DND-41 (cell line): ENCODE measurements at regions not wholly inside any gene's neighbourhood (a gene's known extent, or its start where the extent isn't known, plus 50 kb on each side); places are given as distances from the start of the nearest gene placed in this dataset.

Source experiments
- ATAC-seq: fragments of 200-7000 bp; cut with Tn5 transposase; 3 replicates; pipeline ENCODE4 v1.9.1; 2021; ENCODE audit warnings: low read depth; ENCODE audit not compliant: insufficient read depth
- DNase-seq: peaks from one replicate; pipeline ENCODE4 v3.0.0-alpha.2; 2020
- H2AFZ ChIP-seq: 2 replicates; pipeline ENCODE4 v1.6.0; 2012; ENCODE audit warnings: low read depth, low read length
- H3K27ac ChIP-seq: 2 replicates; pipeline ENCODE4 v1.5.1; 2012; ENCODE audit warnings: low read length, inconsistent platforms
- H3K27me3 ChIP-seq: fragments of 200-600 bp; sonication (generic); 2 replicates; pipeline ENCODE4 v1.6.0; 2012; ENCODE audit warnings: low read length, mild to moderate bottlenecking, inconsistent platforms; ENCODE audit not compliant: insufficient read depth, poor library complexity
- H3K36me3 ChIP-seq: 2 replicates; pipeline ENCODE4 v1.5.1; 2012; ENCODE audit warnings: low read length, inconsistent platforms; ENCODE audit not compliant: insufficient read depth
- H3K4me1 ChIP-seq: 2 replicates; pipeline ENCODE4 v1.5.1; 2012; ENCODE audit warnings: mild to moderate bottlenecking, low read length; ENCODE audit not compliant: insufficient read depth
- H3K4me2 ChIP-seq: 2 replicates; pipeline ENCODE4 v1.6.0; 2012; ENCODE audit warnings: mild to moderate bottlenecking, moderate library complexity, low read length, inconsistent platforms; ENCODE audit not compliant: insufficient read depth
- H3K4me3 ChIP-seq, 2 experiments: fragments of 200-600 bp in 1 of 2; shearing (Covaris generic) in 1 of 2; 2 replicates each; pipeline ENCODE4 v1.5.1; 2012 to 2016; ENCODE audit warnings: inconsistent platforms in 2 of 2, low read length in 2 of 2, mild to moderate bottlenecking in 2 of 2, low read depth in 1 of 2, moderate library complexity in 1 of 2
- H3K79me2 ChIP-seq: 2 replicates; pipeline ENCODE4 v1.6.0; 2012; ENCODE audit warnings: low read length, inconsistent platforms; ENCODE audit not compliant: insufficient read depth
- H3K9ac ChIP-seq: 2 replicates; pipeline ENCODE4 v1.6.0; 2012; ENCODE audit warnings: low read depth, mild to moderate bottlenecking, inconsistent platforms, low read length, moderate library complexity
- H3K9me3 ChIP-seq: 2 replicates; pipeline ENCODE4 v1.5.1; 2012; ENCODE audit warnings: low read length, moderate library complexity, mild to moderate bottlenecking, inconsistent platforms; ENCODE audit not compliant: insufficient read depth, severe bottlenecking
- H4K20me1 ChIP-seq: 2 replicates; pipeline ENCODE4 v1.6.0; 2012; ENCODE audit warnings: low read length; ENCODE audit not compliant: insufficient read depth
- EZH2 ChIP-seq: IDR thresholded peaks from 3 replicates; pipeline ENCODE4 v1.6.1; 2012; ENCODE audit warnings: borderline replicate concordance, low read depth, mild to moderate bottlenecking, moderate library complexity, low read length, inconsistent platforms; ENCODE audit not compliant: severe bottlenecking
- TF ChIP-seq, protein P1 (sequence below): IDR thresholded peaks from 2 replicates; pipeline ENCODE4 v1.5.1; 2012; ENCODE audit warnings: borderline replicate concordance, low read length, moderate library complexity, mild to moderate bottlenecking; ENCODE audit not compliant: poor library complexity, severe bottlenecking; ENCODE audit errors: extremely low read depth

DNA sequence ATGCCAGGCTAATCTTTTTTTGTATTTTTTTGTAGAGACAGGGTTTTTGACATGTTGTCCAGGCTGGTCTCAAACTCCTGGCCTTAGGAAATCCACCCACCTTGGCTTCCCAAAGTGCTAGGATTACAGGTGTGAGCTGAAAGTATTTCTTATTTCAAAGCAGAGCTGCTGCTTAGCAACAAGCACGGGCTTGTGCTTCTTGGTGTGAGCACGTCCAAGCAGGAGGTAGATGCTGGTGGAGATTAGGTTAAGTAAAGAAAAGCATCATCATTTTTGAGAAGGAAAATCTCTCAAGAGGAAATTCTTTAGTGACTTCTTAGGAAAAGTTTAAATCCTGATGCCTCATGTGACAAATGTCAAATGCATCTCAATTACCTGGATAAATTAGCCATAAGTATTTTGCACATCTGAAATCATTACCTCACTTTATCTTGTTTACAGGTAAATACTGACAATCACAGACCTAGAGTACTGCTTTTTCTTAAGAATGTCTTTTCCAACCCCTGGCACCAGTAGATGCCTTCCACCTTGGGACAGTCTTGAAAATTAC lies 431.8 kb upstream of the FZD8 start:
- H3K4me1 ChIP-seq = no peaks in the 10 kb centered on the region
- H2AFZ ChIP-seq = no peak overlapping the region
- H4K20me1 ChIP-seq = no peaks in the 10 kb centered on the region
- no peaks in the 10 kb centered on the region for H3K79me2 ChIP-seq
- ATAC-seq (no peak), DNase-seq (no peak)
- H3K4me3 ChIP-seq = no peak overlapping the region
- no peak overlapping the region for H3K4me2 ChIP-seq
- no peak overlapping the region for H3K27ac ChIP-seq
- no peaks in the 10 kb centered on the region for H3K27me3 ChIP-seq
- TF ChIP-seq, protein P1, sequence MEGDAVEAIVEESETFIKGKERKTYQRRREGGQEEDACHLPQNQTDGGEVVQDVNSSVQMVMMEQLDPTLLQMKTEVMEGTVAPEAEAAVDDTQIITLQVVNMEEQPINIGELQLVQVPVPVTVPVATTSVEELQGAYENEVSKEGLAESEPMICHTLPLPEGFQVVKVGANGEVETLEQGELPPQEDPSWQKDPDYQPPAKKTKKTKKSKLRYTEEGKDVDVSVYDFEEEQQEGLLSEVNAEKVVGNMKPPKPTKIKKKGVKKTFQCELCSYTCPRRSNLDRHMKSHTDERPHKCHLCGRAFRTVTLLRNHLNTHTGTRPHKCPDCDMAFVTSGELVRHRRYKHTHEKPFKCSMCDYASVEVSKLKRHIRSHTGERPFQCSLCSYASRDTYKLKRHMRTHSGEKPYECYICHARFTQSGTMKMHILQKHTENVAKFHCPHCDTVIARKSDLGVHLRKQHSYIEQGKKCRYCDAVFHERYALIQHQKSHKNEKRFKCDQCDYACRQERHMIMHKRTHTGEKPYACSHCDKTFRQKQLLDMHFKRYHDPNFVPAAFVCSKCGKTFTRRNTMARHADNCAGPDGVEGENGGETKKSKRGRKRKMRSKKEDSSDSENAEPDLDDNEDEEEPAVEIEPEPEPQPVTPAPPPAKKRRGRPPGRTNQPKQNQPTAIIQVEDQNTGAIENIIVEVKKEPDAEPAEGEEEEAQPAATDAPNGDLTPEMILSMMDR = no peak
- TF ChIP-seq EZH2 = no peak
- no peak overlapping the region for H3K9ac ChIP-seq
- H3K36me3 ChIP-seq = no peaks in the 10 kb centered on the region
- H3K9me3 ChIP-seq = no peaks in the 10 kb centered on the region

DNA sequence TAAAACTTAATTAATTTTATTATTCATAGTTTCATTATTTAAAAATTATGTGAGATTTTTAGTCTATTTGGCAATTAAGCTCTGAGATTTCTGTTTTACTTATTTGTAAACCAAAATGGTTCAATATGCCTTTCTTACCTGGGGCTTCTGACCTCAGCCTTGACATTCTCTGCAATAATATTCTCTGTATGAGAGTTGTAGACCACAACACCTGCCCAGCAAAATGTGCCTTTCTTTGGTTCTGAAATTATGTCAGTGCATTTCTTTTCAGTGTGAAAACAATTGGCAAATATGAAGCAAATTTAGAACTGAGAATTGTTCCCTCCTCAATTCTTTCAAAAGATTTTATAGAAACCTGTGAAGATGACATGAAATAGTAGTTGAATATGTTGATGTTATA lies 426.4 kb upstream of the FZD8 start:
- H3K79me2 ChIP-seq = no peaks in the 10 kb centered on the region
- H3K4me1 ChIP-seq = no peaks in the 10 kb centered on the region
- no peak overlapping the region for H3K9ac ChIP-seq
- H3K36me3 ChIP-seq = no peaks in the 10 kb centered on the region
- ATAC-seq = no peak
- H2AFZ ChIP-seq = no peak overlapping the region
- no peak overlapping the region for H3K4me2 ChIP-seq
- no peak overlapping the region for H3K27ac ChIP-seq
- no peaks in the 10 kb centered on the region for H3K27me3 ChIP-seq
- H3K4me3 ChIP-seq = no peak overlapping the region
- DNase-seq = no peak
- H3K9me3 ChIP-seq = peaks cover 24% of the 10 kb centered on the region
- no peak for TF ChIP-seq EZH2
- TF ChIP-seq, protein P1 = no peak
- no peaks in the 10 kb centered on the region for H4K20me1 ChIP-seq

DNA sequence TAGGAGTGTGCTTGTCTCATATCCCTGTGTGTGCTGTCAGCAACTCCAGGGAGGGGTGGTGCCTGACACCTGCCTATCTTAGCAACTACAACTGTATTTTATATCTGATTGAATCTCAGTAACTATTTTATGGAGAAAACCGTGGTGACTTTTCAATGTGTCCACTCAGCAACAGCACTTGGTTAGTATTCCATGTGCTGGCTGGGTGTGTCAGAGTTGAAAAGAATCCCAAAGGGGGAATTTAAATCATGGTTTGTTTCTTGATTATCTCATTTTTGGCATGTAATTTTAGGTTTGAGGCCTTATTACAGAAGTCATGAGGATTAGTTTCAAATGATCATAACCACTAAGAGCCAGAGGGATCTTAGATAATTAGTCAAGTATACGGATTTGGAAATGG lies 425.7 kb upstream of the FZD8 start:
- H3K4me1 ChIP-seq = no peaks in the 10 kb centered on the region
- TF ChIP-seq, protein P1 = no peak
- no peak for TF ChIP-seq EZH2
- DNase-seq (no peak), ATAC-seq (no peak)
- no peaks in the 10 kb centered on the region for H3K79me2 ChIP-seq
- no peak overlapping the region for H3K9ac ChIP-seq
- H3K27me3 ChIP-seq = no peaks in the 10 kb centered on the region
- H4K20me1 ChIP-seq = no peaks in the 10 kb centered on the region
- no peak overlapping the region for H3K4me3 ChIP-seq
- no peaks in the 10 kb centered on the region for H3K36me3 ChIP-seq
- H3K27ac ChIP-seq = no peak overlapping the region
- no peak overlapping the region for H3K4me2 ChIP-seq
- peaks cover 24% of the 10 kb centered on the region for H3K9me3 ChIP-seq
- H2AFZ ChIP-seq = no peak overlapping the region

DNA sequence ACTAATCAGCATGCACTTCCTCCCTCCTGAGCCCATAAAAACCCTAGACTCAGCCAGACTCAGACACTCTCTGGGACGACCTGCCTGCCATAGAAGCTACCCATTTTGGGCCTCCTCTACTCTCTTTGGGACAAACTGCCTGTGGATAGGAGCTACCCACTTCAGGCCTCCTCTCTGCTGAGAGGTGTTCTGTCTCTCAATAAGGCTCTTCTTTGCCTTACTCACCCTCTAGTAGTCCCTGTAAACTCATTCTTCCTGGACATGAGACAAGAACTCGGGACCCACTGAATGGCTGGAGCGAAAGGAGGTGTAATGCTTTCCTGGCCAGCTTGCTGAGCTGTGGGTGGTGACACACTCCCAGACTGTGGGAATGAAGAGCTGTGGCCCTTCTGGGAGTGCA lies 424.8 kb upstream of the FZD8 start:
- no peak for DNase-seq
- TF ChIP-seq, protein P1 = no peak
- TF ChIP-seq EZH2 = no peak
- H3K27ac ChIP-seq = no peak overlapping the region
- no peak overlapping the region for H3K4me2 ChIP-seq
- H3K4me3 ChIP-seq = no peak overlapping the region
- no peaks in the 10 kb centered on the region for H3K4me1 ChIP-seq
- ATAC-seq = no peak
- no peak overlapping the region for H2AFZ ChIP-seq
- H3K27me3 ChIP-seq = no peaks in the 10 kb centered on the region
- no peaks in the 10 kb centered on the region for H3K36me3 ChIP-seq
- H3K9me3 ChIP-seq = peaks cover 24% of the 10 kb centered on the region
- H3K79me2 ChIP-seq = no peaks in the 10 kb centered on the region
- H4K20me1 ChIP-seq = no peaks in the 10 kb centered on the region
- no peak overlapping the region for H3K9ac ChIP-seq
